Fibroblast of skin of right biceps (primary cell): ENCODE measurements at regions not wholly inside any gene's neighbourhood (a gene's known extent, or its start where the extent isn't known, plus 50 kb on each side); places are given as distances from the start of the nearest gene placed in this dataset.

Source experiments
- DNase-seq: peaks from one replicate; pipeline ENCODE4 v3.0.0-alpha.2; 2013

- DNase-seq = no peak
These were observed 159.8 kb upstream of the PPP2R3A start for GRCh38 chr3:135805752-135806151.

GRCh38 chr3:135806317-135806716, 159.2 kb upstream of the PPP2R3A start:
- DNase-seq = no peak

GRCh38 chr3:135807879-135808278, 157.6 kb upstream of the PPP2R3A start:
- no peak for DNase-seq

GRCh38 chr3:135809021-135809634, 156.4 kb upstream of the PPP2R3A start:
- DNase-seq = no peak

- no peak for DNase-seq
These were observed 153.9 kb upstream of the PPP2R3A start for GRCh38 chr3:135811651-135812050.

GRCh38 chr3:135812057-135812456, 153.5 kb upstream of the PPP2R3A start:
- no peak for DNase-seq

- DNase-seq = no peak
These were observed 131.1 kb upstream of the PPP2R3A start for GRCh38 chr3:135834465-135834864.

- no peak for DNase-seq
These were observed 127.4 kb upstream of the PPP2R3A start for GRCh38 chr3:135837977-135838631.

- DNase-seq = no peak
These were observed 125.1 kb upstream of the PPP2R3A start for GRCh38 chr3:135840436-135840835.

GRCh38 chr3:135844386-135844785, 121.1 kb upstream of the PPP2R3A start:
- DNase-seq = peak; percentile 40

GRCh38 chr3:135848051-135848450, 117.5 kb upstream of the PPP2R3A start:
- DNase-seq = no peak

GRCh38 chr3:135849827-135850226, 115.7 kb upstream of the PPP2R3A start:
- DNase-seq = no peak

GRCh38 chr3:135851201-135852081, 114.1 kb upstream of the PPP2R3A start:
- peak; percentile 50 for DNase-seq

GRCh38 chr3:135853981-135854380, 111.5 kb upstream of the PPP2R3A start:
- DNase-seq = peak; percentile 29

- DNase-seq = no peak
These were observed 104.8 kb upstream of the PPP2R3A start for GRCh38 chr3:135860761-135861160.

GRCh38 chr3:135862361-135862760, 103.2 kb upstream of the PPP2R3A start:
- DNase-seq = peak; percentile 52

- no peak for DNase-seq
These were observed 101.5 kb upstream of the PPP2R3A start for GRCh38 chr3:135864060-135864459.

- peak; percentile 25 for DNase-seq
These were observed 100.4 kb upstream of the PPP2R3A start for GRCh38 chr3:135865085-135865484.

GRCh38 chr3:135865553-135865952, 100.0 kb upstream of the PPP2R3A start:
- peak; percentile 17 for DNase-seq

- DNase-seq = no peak
These were observed 97.6 kb upstream of the PPP2R3A start for GRCh38 chr3:135867911-135868310.

GRCh38 chr3:135868801-135869200, 96.7 kb upstream of the PPP2R3A start:
- no peak for DNase-seq

- peak; percentile 55 for DNase-seq
These were observed 96.0 kb upstream of the PPP2R3A start for GRCh38 chr3:135869439-135870105.

- no peak for DNase-seq
These were observed 94.2 kb upstream of the PPP2R3A start for GRCh38 chr3:135871311-135871710.
